ENCODE measurements at regions not wholly inside any gene's neighbourhood (a gene's known extent, or its start where the extent isn't known, plus 50 kb on each side); places are given as distances from the start of the nearest gene placed in this dataset.
"Not testable (repeated sequence)": the region's sequence is repeated elsewhere in the genome, so short reads cannot be mapped to it uniquely, and the experiment has no call there.

DNA sequence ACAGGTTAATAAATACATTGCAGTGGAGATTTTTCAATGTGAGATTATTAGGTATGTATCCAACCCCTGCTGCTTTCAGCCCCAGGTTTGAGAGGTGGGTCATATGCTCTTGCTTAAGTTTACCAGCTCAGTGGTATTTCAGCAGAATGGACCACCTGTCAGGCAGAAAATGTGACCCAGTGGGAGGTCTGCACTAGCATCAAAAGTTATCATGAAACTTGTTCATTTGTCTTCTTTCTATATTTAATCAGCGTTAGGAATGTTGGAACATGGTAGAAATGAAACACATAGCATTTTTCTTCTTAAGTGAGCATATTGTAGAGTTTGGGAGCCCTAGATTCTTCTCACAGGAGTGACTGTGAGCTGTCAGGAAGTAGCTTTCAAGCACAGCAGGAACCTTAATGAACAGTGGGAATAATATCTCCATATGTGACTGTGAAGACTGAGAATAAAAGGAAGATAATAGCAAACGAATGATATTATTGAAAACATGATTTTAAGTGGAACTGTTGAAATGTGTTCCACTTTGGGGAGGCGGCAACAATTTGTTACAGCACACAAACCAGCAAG, 596.9 kb upstream of the CDH6 start:
- no peak for DNase-seq (ENCODE audit: low read depth)

- no peak for DNase-seq (ENCODE audit: low read depth)
These were observed 599.2 kb upstream of the CDH6 start for GRCh38 chr5:30594331-30594730.

DNA sequence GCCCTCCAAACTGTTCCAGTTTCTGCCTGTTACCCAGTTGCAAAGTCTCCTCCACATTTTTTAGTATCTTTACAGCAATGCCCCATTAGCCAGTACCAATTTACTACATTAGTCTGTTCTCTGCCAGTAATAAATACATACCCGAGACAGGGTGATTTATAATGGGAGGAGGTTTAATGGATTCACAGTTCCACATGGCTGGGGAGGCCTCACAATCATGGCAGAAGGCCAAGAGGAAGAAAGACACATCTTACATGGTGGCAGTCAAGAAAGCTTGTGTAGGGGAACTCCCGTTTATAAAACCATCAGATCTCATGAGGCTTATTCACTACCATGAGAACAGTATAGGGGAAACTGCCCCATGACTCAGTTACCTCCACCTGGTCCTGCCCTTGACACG, 600.7 kb upstream of the CDH6 start:
- DNase-seq (ENCODE audit: low read depth) = no peak

DNA sequence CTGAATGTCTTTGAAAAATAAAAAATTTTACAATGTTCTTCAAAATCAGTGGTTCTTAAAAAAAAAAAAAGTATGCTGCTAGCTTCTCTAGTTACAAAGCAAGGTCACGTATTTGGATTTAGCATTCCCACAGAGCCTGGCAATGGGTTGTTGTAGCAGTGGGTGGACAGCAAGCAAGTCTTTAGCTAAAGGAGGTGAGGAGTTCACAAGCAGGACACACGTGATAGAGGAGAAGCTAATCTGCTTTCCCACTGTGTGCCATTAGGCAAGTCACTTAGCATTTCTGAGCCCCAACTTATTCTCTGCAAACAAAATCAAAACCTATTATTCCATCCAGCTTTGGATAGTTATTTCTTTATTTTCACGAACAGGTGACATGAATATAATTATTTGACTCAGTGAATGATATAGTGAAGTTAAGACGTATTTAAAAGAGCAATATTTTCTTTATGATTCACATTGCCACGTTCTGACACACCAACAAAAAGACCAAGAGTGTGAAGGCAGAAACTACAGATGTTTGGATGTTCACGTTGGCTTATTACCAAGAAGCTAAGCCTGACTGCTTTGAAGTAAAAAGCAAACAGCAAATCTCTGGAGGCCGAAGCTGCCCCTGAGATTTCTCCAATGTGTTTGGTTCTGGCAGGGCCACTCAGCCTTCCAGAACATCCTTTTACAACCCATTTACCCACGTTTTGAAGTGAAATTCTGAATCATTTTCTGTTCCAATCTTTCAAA, 612.1 kb upstream of the CDH6 start:
- DNase-seq (ENCODE audit: low read depth) = no peak

DNA sequence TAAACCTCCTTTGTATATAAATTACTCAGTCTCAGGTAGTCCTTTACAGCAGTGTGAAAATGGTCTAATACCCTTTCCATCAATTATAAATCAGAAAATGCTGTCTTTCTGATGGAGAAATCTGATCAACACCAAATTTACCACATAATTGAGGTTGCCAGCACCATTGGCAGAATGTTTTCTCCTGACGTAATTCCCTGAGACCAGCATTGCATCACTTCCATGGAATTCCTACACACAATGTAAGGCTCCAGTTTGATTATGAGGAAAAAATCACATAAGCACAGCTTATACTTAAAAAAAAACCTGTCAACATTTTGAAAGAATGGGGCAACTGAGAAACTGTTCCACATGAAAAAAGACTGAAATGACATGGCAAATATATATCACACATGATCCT, 618.7 kb upstream of the CDH6 start:
- DNase-seq (ENCODE audit: low read depth) = no peak

DNA sequence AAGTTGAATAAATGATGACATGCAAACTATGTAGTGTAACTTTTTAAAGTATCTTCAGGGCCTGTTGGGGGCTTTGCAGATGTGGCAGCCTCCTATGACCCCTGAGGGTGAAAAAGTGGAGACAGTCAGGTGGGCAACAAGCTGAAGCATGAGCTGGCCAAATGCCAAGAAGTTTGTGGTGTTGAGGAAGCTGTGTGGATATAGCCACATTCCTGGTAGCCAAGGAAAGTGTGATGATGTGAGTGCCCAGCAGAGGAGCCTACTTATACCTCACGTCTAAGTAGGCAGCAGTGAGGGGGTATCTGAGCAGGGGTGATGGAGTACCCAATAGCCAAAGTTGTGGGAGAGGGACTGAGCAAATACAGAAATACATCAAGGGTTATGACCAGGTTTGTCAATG, 621.2 kb upstream of the CDH6 start:
- DNase-seq (ENCODE audit: low read depth) = no peak

GRCh38 chr5:30561771-30562170, 631.7 kb upstream of the CDH6 start:
- DNase-seq (ENCODE audit: low read depth) = no peak

- no peak for DNase-seq (ENCODE audit: low read depth)
These were observed 641.9 kb upstream of the CDH6 start for GRCh38 chr5:30551618-30552017.

DNA sequence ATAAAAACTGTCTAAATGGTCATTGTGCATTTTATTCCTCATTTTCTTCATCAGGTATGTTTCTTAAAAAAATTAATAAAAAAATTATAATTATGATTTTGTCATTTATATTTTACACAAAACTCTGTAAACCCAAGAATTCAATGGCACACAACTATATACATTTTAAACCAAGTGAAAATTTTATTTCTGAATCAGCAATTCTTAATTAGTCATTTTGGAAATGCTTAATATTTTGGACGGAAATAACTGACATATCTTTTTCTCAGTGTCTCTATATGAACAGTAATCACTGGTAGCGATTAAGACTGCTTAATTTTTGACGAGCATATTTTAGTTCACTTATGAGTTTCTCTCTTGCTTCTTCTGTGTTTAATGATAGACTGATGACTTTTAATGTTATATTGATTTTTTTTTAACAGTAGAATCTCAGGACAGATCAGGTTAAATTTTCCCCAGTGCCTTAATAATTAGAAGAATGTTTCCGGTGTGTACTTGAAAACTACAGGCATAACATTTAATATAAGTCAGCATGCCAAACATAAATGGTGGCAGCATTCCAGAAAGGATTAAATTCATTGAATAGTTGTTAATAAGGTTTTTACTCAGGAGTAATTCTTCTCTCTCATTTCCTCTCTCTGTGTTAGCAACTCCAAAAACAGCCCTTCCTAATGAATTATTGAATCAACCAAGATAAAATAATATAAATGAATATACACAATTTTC, 644.7 kb upstream of the CDH6 start:
- no peak for DNase-seq (ENCODE audit: low read depth)

GRCh38 chr5:30540150-30540549, 653.3 kb upstream of the CDH6 start:
- no peak for DNase-seq (ENCODE audit: low read depth)

GRCh38 chr5:30539004-30539634, 654.4 kb upstream of the CDH6 start:
- peak; percentile 2 for DNase-seq (ENCODE audit: low read depth)

GRCh38 chr5:30525353-30525752, 668.1 kb upstream of the CDH6 start:
- DNase-seq (ENCODE audit: low read depth) = no peak

GRCh38 chr5:30524428-30524827, 669.1 kb upstream of the CDH6 start:
- DNase-seq (ENCODE audit: low read depth) = no peak

DNA sequence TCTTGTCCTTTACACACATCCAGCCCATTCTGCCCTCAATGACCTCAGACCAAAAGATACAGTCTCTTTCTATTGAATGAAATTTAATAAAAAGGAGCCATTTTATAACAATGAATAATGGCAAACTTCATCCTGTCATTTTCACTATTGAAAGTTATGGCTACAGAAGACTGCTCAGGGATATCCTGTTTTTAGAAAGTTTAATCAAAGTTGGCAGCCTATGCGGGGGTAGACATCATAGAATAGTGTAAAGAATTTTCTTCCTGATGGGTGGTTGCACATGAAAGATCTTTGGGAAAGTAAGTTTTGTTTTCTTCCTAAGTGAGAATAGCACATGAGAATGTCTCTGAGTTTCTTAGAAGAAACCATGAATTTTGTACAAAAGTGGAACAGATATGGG, 670.4 kb upstream of the CDH6 start:
- DNase-seq (ENCODE audit: low read depth) = no peak

- DNase-seq (ENCODE audit: low read depth) = no peak
These were observed 688.2 kb upstream of the CDH6 start for GRCh38 chr5:30505014-30505886.

- DNase-seq (ENCODE audit: low read depth) = no peak
These were observed 691.2 kb upstream of the CDH6 start for GRCh38 chr5:30502277-30502676.

- no peak for DNase-seq (ENCODE audit: low read depth)
These were observed 692.4 kb upstream of the CDH6 start for GRCh38 chr5:30501065-30501464.

GRCh38 chr5:30500513-30500912, 693.0 kb upstream of the CDH6 start:
- no peak for DNase-seq (ENCODE audit: low read depth)

- no peak for DNase-seq (ENCODE audit: low read depth)
These were observed 694.1 kb upstream of the CDH6 start for GRCh38 chr5:30499402-30499801.

DNA sequence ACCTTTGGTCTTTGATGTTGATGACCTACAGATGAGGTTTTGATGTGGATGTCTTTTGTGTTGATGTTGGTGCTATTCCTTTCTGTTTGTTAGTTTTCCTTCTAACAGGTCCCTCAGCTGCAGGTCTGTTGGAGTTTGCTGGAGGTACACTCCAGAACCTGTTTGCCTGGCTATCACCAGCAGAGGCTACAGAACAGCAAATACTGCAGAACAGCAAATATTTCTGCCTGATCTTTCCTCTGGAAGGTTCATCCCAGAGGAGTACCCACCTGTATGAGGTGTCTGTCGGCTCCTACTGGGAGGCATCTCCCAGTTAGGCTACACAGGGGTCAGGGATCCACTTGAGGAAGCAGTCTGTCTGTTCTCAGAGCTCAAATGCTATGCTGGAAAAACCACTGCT, 694.5 kb upstream of the CDH6 start:
- DNase-seq (ENCODE audit: low read depth) = no peak

DNA sequence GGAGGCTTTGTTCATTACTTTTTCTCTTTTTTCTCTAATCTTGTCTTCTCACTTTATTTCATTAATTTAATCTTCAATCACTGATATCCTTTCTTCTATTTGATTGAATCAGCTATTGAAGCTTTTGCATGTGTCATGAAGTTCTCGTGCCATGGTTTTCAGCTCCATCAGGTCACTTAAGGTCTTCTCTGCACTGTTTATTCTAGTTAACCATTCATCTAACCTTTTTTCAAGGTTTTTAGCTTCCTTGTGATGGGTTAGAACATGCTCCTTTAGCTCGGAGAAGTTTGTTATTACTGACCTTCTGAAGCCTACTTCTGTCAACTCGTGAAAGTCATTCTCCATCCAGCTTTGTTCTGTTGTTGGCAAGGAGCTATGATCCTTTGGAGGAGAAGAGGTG, 695.0 kb upstream of the CDH6 start:
- DNase-seq (ENCODE audit: low read depth) = not testable (repeated sequence)

- DNase-seq (ENCODE audit: low read depth) = not testable (repeated sequence)
These were observed 699.4 kb upstream of the CDH6 start for GRCh38 chr5:30494113-30494512.

Measured in stromal cell of bone marrow (primary cell).